HepG2 (cell line): ENCODE measurements at regions not wholly inside any gene's neighbourhood (a gene's known extent, or its start where the extent isn't known, plus 50 kb on each side); places are given as distances from the start of the nearest gene placed in this dataset.

Source experiments
- ATAC-seq: fragments of 200-7000 bp; cut with Tn5 transposase; 3 replicates; pipeline ENCODE4 v1.9.1; 2020; ENCODE audit warnings: mild to moderate bottlenecking, moderate library complexity
- BruUV-seq: library from RNA; stranded (reverse); fragments of 400-500 nt; replicated peaks from 2 replicates; lab custom pipeline; 2021; lab: Mats Ljungman, UMichigan
- CTCF ChIA-PET: fragments of 300-600 bp; formaldehyde crosslinking; extraction: SDS; loops from one replicate; lab custom pipeline; 2021; ENCODE audit warnings: low total read pairs, inconsistent platforms, low intra/inter-chr PET ratio; lab: Yijun Ruan, JAX
- POLR2A ChIA-PET: fragments of 350-600 bp; sonication (Branson Sonifier 250); formaldehyde crosslinking; loops from one replicate; lab custom pipeline; 2020; ENCODE audit warnings: antibody characterized with exemption, inconsistent platforms; lab: Yijun Ruan, JAX
- DNase-seq: peaks from one replicate; pipeline ENCODE4 v3.0.0-alpha.2; 2015; ENCODE audit warnings: low spot score
- FAIRE-seq: peaks from 3 replicates; lab custom pipeline; 2011; peaks lifted over from hg19 to GRCh38; lab: Jason Lieb, UNC
- H2AFZ ChIP-seq: one replicate; pipeline ENCODE4 v1.6.1; 2011; ENCODE audit warnings: low read length, inconsistent platforms
- H3K27ac ChIP-seq: fragments of 300-600 bp; 3 replicates; pipeline ENCODE4 v1.8.0; 2011; ENCODE audit warnings: mixed run types, mild to moderate bottlenecking, mixed read lengths, low read length, inconsistent platforms; ENCODE audit not compliant: insufficient read depth; ENCODE audit errors: extremely low read length
- H3K27me3 ChIP-seq, 2 experiments: fragments of 200-600 bp in 1 of 2; 2 replicates in 1 of 2; 3 replicates in 1 of 2; pipeline versions ENCODE4 v1.6.0 to v1.8.0; 2011; ENCODE audit warnings: low read length in 2 of 2, mild to moderate bottlenecking in 2 of 2, moderate library complexity in 2 of 2, inconsistent platforms in 1 of 2; ENCODE audit not compliant: insufficient read depth in 2 of 2, control insufficient read depth in 1 of 2
- H3K36me3 ChIP-seq, 2 experiments: fragments of 200-600 bp in 1 of 2; replicated peaks in 1 of 2; 2 replicates in 1 of 2; 3 replicates in 1 of 2; pipeline versions ENCODE4 v1.5.1 to v1.8.0; 2011; ENCODE audit warnings: low read length in 2 of 2, inconsistent platforms in 1 of 2; ENCODE audit not compliant: insufficient read depth in 2 of 2, control insufficient read depth in 1 of 2
- H3K4me1 ChIP-seq: 2 replicates; pipeline ENCODE4 v1.5.1; 2012; ENCODE audit warnings: low read length, inconsistent platforms; ENCODE audit not compliant: insufficient read depth
- H3K4me2 ChIP-seq: 2 replicates; pipeline ENCODE4 v1.6.0; 2011; ENCODE audit warnings: low read depth, low read length, inconsistent platforms
- H3K4me3 ChIP-seq, 3 experiments: fragments of 200-600 bp in 1 of 3; sonication (generic), shearing (Covaris generic) in 1 of 3; replicated peaks in 1 of 3; 2 replicates each; pipeline ENCODE4 v1.5.1; 2011 to 2016; ENCODE audit warnings: low read length in 3 of 3, inconsistent platforms in 2 of 3, low read depth in 2 of 3, mild to moderate bottlenecking in 2 of 3, control low read depth in 1 of 3, mixed read lengths in 1 of 3; ENCODE audit not compliant: insufficient read depth in 1 of 3
- H3K79me2 ChIP-seq: one replicate; pipeline ENCODE4 v1.6.1; 2011; ENCODE audit warnings: low read length, inconsistent platforms; ENCODE audit not compliant: insufficient read depth
- H3K9ac ChIP-seq: 2 replicates; pipeline ENCODE4 v1.6.0; 2011; ENCODE audit warnings: mild to moderate bottlenecking, low read depth, low read length, inconsistent platforms; ENCODE audit not compliant: insufficient read depth
- H3K9me3 ChIP-seq: 2 replicates; pipeline ENCODE4 v1.5.1; 2012; ENCODE audit warnings: mild to moderate bottlenecking, low read length
- H4K20me1 ChIP-seq: 2 replicates; pipeline ENCODE4 v1.6.0; 2011; ENCODE audit warnings: inconsistent platforms, mild to moderate bottlenecking, low read length, moderate library complexity; ENCODE audit not compliant: insufficient read depth
- BCLAF1 ChIP-seq: fragments of 450-650 bp; IDR thresholded peaks from 2 replicates; pipeline ENCODE4 v1.6.1; 2017; ENCODE audit warnings: mild to moderate bottlenecking
- FOSL2 ChIP-seq: sonication (generic); formaldehyde crosslinking; IDR thresholded peaks from 2 replicates; pipeline ENCODE4 v1.4.0; 2020; ENCODE audit warnings: missing genetic modification reagents
- FOXO1 ChIP-seq: sonication (generic); formaldehyde crosslinking; IDR thresholded peaks from 2 replicates; pipeline ENCODE4 v1.4.0; 2020; ENCODE audit warnings: missing genetic modification reagents
- IKZF4 ChIP-seq: sonication (generic); formaldehyde crosslinking; IDR thresholded peaks from 2 replicates; pipeline ENCODE4 v1.5.1; 2020; ENCODE audit warnings: borderline replicate concordance, mild to moderate bottlenecking, low read depth, missing genetic modification reagents; ENCODE audit errors: not compliant biosample characterization
- MNT ChIP-seq: fragments of 450-650 bp; IDR thresholded peaks from 2 replicates; pipeline ENCODE4 v1.6.1; 2016
- NR1H2 ChIP-seq: sonication (generic); formaldehyde crosslinking; IDR thresholded peaks from 2 replicates; pipeline ENCODE4 v1.8.1; 2022; ENCODE audit warnings: low read depth, missing genetic modification reagents, borderline replicate concordance
- PCBP1 ChIP-seq: fragments of 200-400 bp; formaldehyde crosslinking; IDR thresholded peaks from 2 replicates; pipeline ENCODE4 v1.6.1; 2017; ENCODE audit warnings: mild to moderate bottlenecking, low read depth, low read length, borderline replicate concordance
- PRDM15 ChIP-seq: sonication (generic); formaldehyde crosslinking; IDR thresholded peaks from 2 replicates; pipeline ENCODE4 v1.4.0; 2020; ENCODE audit warnings: missing genetic modification reagents
- RAD21 ChIP-seq: fragments of 450-650 bp; formaldehyde crosslinking; IDR thresholded peaks from 2 replicates; pipeline ENCODE4 v1.5.0; 2020; ENCODE audit warnings: mild to moderate bottlenecking
- RELA ChIP-seq: sonication (generic); formaldehyde crosslinking; IDR thresholded peaks from 2 replicates; pipeline ENCODE4 v1.4.0; 2020; ENCODE audit warnings: missing genetic modification reagents
- YEATS4 ChIP-seq: sonication (generic); formaldehyde crosslinking; IDR thresholded peaks from 2 replicates; pipeline ENCODE4 v1.4.0; 2020; ENCODE audit warnings: missing genetic modification reagents, borderline replicate concordance
- ZKSCAN5 ChIP-seq: sonication (generic); formaldehyde crosslinking; IDR thresholded peaks from 2 replicates; pipeline ENCODE4 v1.5.1; 2020; ENCODE audit warnings: mild to moderate bottlenecking, missing genetic modification reagents
- ZNF7 ChIP-seq: IDR thresholded peaks from 2 replicates; pipeline ENCODE4 v1.6.1; 2016; ENCODE audit warnings: missing biosample characterization, missing genetic modification reagents
- WGBS: methylation state at CpG from one replicate; pipeline ENCODE4 v1.1.6; 2017; ENCODE audit warnings: low lambda C conversion rate; 5-methylcytosine and 5-hydroxymethylcytosine counted together
- in situ Hi-C: cut with HindIII; loops from 2 replicates; pipeline ENCODE4 v1.10.0; 2017; ENCODE audit warnings: low pct_unique_long_range_greater_than_20kb; ENCODE audit not compliant: extremely low pct_ligation_motif_present
- intact Hi-C: fragments of 100-400 bp; cut with micrococcal nuclease; formaldehyde crosslinking; loops from one replicate; pipeline ENCODE4 v1.10.0; 2022; ENCODE audit not compliant: unreplicated experiment

GRCh38 chr3:152720951-152721718, 113.8 kb upstream of the P2RY1 start:
- no peaks in the 10 kb centered on the region for H3K9me3 ChIP-seq
- ChIA-PET CTCF (no interaction called here), POLR2A (no interaction called here)
- WGBS = 4% methylated on average over 4 of the region's 4 CpGs
- no peak overlapping the region for H3K27ac ChIP-seq
- no TSS peak for BruUV-seq
- in situ Hi-C loops (no loop called here), intact Hi-C loops (no loop called here)
- no peak for ATAC-seq
- H2AFZ ChIP-seq = no peak overlapping the region
- TF ChIP-seq PCBP1 (no peak), BCLAF1 (no peak), RAD21 (CRISPR knock-in tag) (no peak), NR1H2 (CRISPR knock-in tag) (no peak), PRDM15 (CRISPR knock-in tag) (no peak), YEATS4 (CRISPR knock-in tag) (no peak), ZKSCAN5 (CRISPR knock-in tag) (no peak), FOSL2 (CRISPR knock-in tag) (no peak), MNT (no peak), IKZF4 (no peak), FOXO1 (CRISPR knock-in tag) (no peak), ZNF7 (CRISPR knock-in tag) (no peak), RELA (CRISPR knock-in tag) (no peak)
- no peak overlapping the region for H3K4me3 ChIP-seq
- H4K20me1 ChIP-seq = no peaks in the 10 kb centered on the region
- no peaks in the 10 kb centered on the region for H3K4me1 ChIP-seq
- no peak overlapping the region for H3K9ac ChIP-seq
- no peaks in the 10 kb centered on the region for H3K36me3 ChIP-seq
- H3K79me2 ChIP-seq = no peaks in the 10 kb centered on the region
- H3K4me2 ChIP-seq = no peak overlapping the region
- no peaks in the 10 kb centered on the region for H3K27me3 ChIP-seq
- FAIRE-seq = no peak
- no peak for DNase-seq
